ENCODE measurements at regions not wholly inside any gene's neighbourhood (a gene's known extent, or its start where the extent isn't known, plus 50 kb on each side); places are given as distances from the start of the nearest gene placed in this dataset.

DNA sequence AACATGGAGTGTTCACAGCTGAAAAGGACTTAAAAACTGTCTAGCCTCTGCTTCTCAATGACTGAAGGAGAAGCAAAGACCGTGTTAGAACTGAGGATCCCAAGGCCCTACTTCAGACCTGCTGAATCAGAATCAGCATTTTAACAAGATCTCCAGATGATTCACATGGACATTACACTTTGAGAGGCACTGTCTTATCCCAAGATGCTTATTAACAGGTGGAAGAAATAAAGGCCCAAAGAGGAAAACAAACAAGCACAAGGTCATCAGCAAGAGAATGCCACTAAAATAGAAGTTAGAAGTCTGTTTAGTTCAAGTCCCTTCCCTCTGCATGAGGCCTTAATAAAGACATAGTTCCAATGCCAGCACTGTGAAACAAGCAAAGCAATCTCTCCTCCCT, 191.4 kb upstream of the BCL6 start:
- intact Hi-C loops (cut with micrococcal nuclease): loop anchor here (2.0 kb wide), 1 partner anchor 16 kb away; no protein-coding TSS in a partner anchor
- WGBS (ENCODE audit: insufficient coverage): 78% methylated on average over 1 of the region's 1 CpG
- no peak overlapping the region for H3K4me2 ChIP-seq (replicated peaks; ENCODE audit: low read depth, low read length, poor library complexity, severe bottlenecking)

DNA sequence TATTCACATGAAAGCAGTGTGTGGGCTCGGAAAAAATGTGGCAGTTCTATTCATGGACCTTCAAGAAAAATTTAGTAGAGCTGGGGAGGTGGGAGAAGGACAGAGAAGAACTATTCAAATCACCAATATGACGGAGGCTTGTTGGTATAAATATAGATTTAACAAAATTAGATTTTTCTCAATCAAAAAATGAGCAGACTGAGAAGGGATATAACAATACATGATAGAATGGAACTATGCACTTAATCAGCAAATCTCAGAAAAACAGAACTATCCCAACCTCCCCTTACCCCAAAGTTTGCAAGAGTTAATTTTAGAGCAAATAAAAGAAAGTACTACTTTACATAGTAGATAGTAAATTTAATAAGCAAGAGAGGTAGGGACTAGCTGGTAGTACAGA, 194.6 kb upstream of the BCL6 start:
- no CpG with 5 or more reads among the region's 2 CpGs for WGBS (ENCODE audit: insufficient coverage)
- CTCF ChIA-PET: interaction anchor here (0.7 to 1.7 kb wide), 3 partner anchors 60 to 994 kb away, joined by 4 to 5 read pairs (median 4); partner anchors contain the start of gene BCL6

More for the DNA sequence above, 191.4 kb upstream of the BCL6 start:
- TF ChIP-seq EZH2 (IDR thresholded peaks at IDR 0.05; ENCODE audit: borderline replicate concordance, insufficient read depth, low read depth, low read length, poor library complexity, severe bottlenecking): no peak
- TF ChIP-seq, protein P1, sequence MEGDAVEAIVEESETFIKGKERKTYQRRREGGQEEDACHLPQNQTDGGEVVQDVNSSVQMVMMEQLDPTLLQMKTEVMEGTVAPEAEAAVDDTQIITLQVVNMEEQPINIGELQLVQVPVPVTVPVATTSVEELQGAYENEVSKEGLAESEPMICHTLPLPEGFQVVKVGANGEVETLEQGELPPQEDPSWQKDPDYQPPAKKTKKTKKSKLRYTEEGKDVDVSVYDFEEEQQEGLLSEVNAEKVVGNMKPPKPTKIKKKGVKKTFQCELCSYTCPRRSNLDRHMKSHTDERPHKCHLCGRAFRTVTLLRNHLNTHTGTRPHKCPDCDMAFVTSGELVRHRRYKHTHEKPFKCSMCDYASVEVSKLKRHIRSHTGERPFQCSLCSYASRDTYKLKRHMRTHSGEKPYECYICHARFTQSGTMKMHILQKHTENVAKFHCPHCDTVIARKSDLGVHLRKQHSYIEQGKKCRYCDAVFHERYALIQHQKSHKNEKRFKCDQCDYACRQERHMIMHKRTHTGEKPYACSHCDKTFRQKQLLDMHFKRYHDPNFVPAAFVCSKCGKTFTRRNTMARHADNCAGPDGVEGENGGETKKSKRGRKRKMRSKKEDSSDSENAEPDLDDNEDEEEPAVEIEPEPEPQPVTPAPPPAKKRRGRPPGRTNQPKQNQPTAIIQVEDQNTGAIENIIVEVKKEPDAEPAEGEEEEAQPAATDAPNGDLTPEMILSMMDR (IDR thresholded peaks at IDR 0.05): no peak
- ATAC-seq (ENCODE audit: low read depth): no peak
- Mint-ChIP-seq H3K9me3 (ENCODE audit: insufficient read depth) (no peaks in the 10 kb centered on the region), H3K4me3 (no peak overlapping the region), H3K4me1 (peaks cover 36% of the 10 kb centered on the region), H3K27ac (no peak overlapping the region), H3K27me3 (peaks cover 33% of the 10 kb centered on the region)
- Histone ChIP-seq H2AFZ (ENCODE audit: insufficient read depth, low read depth, low read length, poor library complexity, severe bottlenecking) (no peak overlapping the region), H3K4me1 (ENCODE audit: control insufficient read depth in 2 of 2, insufficient read depth in 2 of 2, low read length in 2 of 2) (peaks cover 20 to 26% of the 10 kb centered on the region in 2 donors), H3K27ac (ENCODE audit: low read length in 2 of 2) (no peak overlapping the region), H3K79me2 (ENCODE audit: control insufficient read depth, insufficient read depth, low read length) (no peaks in the 10 kb centered on the region), H3K9ac (ENCODE audit: low read length) (no peak overlapping the region), H4K20me1 (ENCODE audit: control insufficient read depth, insufficient read depth, low read length, poor library complexity, severe bottlenecking) (no peaks in the 10 kb centered on the region), H3K4me3 (ENCODE audit: control extremely low read depth in 1 of 5, extremely low read depth in 1 of 5, insufficient read depth in 1 of 5, low read depth in 2 of 5, low read length in 4 of 5) (no peak overlapping the region), H3K27me3 (replicated peaks in 1 of 4; ENCODE audit: control extremely low read depth in 1 of 4, control insufficient read depth in 3 of 4, insufficient read depth in 4 of 4, low read length in 3 of 4) (peaks cover 0 to 6% (median under 1%) of the 10 kb centered on the region in 4 experiments), H3K36me3 (replicated peaks in 1 of 2; ENCODE audit: control extremely low read depth in 1 of 2, control insufficient read depth in 1 of 2, extremely low read depth in 1 of 2, insufficient read depth in 2 of 2, low read length in 1 of 2) (no peaks in the 10 kb centered on the region), H3K9me3 (ENCODE audit: control extremely low read depth in 1 of 3, control insufficient read depth in 2 of 3, insufficient read depth in 1 of 3, low read length in 2 of 3) (no peaks in the 10 kb centered on the region)
- CTCF ChIA-PET: interaction anchor here (1.1 to 1.5 kb wide), 2 partner anchors 194 to 1018 kb away, joined by 3 read pairs; no protein-coding TSS in a partner anchor
- POLR2A ChIA-PET: no interaction called here
- no peak for DNase-seq

More for the DNA sequence above, 194.6 kb upstream of the BCL6 start:
- no peaks in the 10 kb centered on the region for H4K20me1 ChIP-seq (ENCODE audit: control insufficient read depth, insufficient read depth, low read length, poor library complexity, severe bottlenecking)
- H3K9ac ChIP-seq (ENCODE audit: low read length): no peak overlapping the region
- POLR2A ChIA-PET: no interaction called here
- no peak overlapping the region for H3K4me2 ChIP-seq (replicated peaks; ENCODE audit: low read depth, low read length, poor library complexity, severe bottlenecking)
- intact Hi-C loops (cut with micrococcal nuclease): loop anchor here (5.0 kb wide), 1 partner anchor 37 kb away; no protein-coding TSS in a partner anchor
- no peak for TF ChIP-seq EZH2 (IDR thresholded peaks at IDR 0.05; ENCODE audit: borderline replicate concordance, insufficient read depth, low read depth, low read length, poor library complexity, severe bottlenecking)
- TF ChIP-seq, protein P1 (IDR thresholded peaks at IDR 0.05): no peak
- Mint-ChIP-seq H3K4me3 (no peak overlapping the region), H3K4me1 (peaks cover 22% of the 10 kb centered on the region), H3K27me3 (peaks cover 25% of the 10 kb centered on the region), H3K27ac (no peak overlapping the region), H3K9me3 (ENCODE audit: insufficient read depth) (no peaks in the 10 kb centered on the region)
- H3K27me3 ChIP-seq (replicated peaks in 1 of 4; ENCODE audit: control extremely low read depth in 1 of 4, control insufficient read depth in 3 of 4, insufficient read depth in 4 of 4, low read length in 3 of 4): peaks cover 0 to 5% (median 0%) of the 10 kb centered on the region in 4 experiments
- no peak overlapping the region for H3K27ac ChIP-seq (ENCODE audit: low read length in 2 of 2)
- no peak for ATAC-seq (ENCODE audit: low read depth)
- no peaks in the 10 kb centered on the region for H3K79me2 ChIP-seq (ENCODE audit: control insufficient read depth, insufficient read depth, low read length)
- no peak overlapping the region for H2AFZ ChIP-seq (ENCODE audit: insufficient read depth, low read depth, low read length, poor library complexity, severe bottlenecking)
- peaks cover 42 to 47% of the 10 kb centered on the region in 2 donors for H3K4me1 ChIP-seq (ENCODE audit: control insufficient read depth in 2 of 2, insufficient read depth in 2 of 2, low read length in 2 of 2)
- no peak for DNase-seq
- no peaks in the 10 kb centered on the region for H3K9me3 ChIP-seq (ENCODE audit: control extremely low read depth in 1 of 3, control insufficient read depth in 2 of 3, insufficient read depth in 1 of 3, low read length in 2 of 3)
- H3K4me3 ChIP-seq (ENCODE audit: control extremely low read depth in 1 of 5, extremely low read depth in 1 of 5, insufficient read depth in 1 of 5, low read depth in 2 of 5, low read length in 4 of 5): no peak overlapping the region
- H3K36me3 ChIP-seq (replicated peaks in 1 of 2; ENCODE audit: control extremely low read depth in 1 of 2, control insufficient read depth in 1 of 2, extremely low read depth in 1 of 2, insufficient read depth in 2 of 2, low read length in 1 of 2): no peaks in the 10 kb centered on the region

Measured in B cell (primary cell).